Nucleus accumbens (tissue), 56 donors: ENCODE measurements at regions not wholly inside any gene's neighbourhood (a gene's known extent, or its start where the extent isn't known, plus 50 kb on each side); places are given as distances from the start of the nearest gene placed in this dataset.
"Not testable (repeated sequence)": the region's sequence is repeated elsewhere in the genome, so short reads cannot be mapped to it uniquely, and the experiment has no call there.

Experiments used
- DNase-seq, 56 donors: peaks; one replicate each; lab custom pipeline; 2025; lab: John Stamatoyannopoulos, UW

DNA sequence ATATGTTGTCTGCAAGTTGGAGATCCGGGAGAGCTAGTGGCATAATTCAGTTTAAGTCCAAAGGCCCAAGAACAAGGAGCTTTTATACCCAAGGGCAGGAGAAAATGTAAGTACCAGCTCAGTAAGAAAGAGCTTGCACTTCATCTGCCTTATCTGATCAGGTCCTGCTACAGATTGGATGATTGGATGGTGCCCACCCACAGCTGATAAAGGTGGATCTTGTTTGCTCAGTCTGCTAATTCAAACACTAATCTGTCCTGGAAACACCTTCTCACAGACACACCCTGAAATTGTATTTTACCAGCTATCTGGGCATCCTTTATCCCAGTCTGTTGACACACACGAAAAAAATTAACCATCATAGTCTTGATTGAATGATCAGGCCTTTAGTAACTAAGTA lies 230.7 kb upstream of the SLC16A7 start:
- no peak for DNase-seq

- DNase-seq = no peak
These were observed 238.0 kb upstream of the SLC16A7 start for GRCh38 chr12:59357811-59358210.

- not testable (repeated sequence) for DNase-seq
These were observed 249.6 kb upstream of the SLC16A7 start for GRCh38 chr12:59346248-59346647.

DNA sequence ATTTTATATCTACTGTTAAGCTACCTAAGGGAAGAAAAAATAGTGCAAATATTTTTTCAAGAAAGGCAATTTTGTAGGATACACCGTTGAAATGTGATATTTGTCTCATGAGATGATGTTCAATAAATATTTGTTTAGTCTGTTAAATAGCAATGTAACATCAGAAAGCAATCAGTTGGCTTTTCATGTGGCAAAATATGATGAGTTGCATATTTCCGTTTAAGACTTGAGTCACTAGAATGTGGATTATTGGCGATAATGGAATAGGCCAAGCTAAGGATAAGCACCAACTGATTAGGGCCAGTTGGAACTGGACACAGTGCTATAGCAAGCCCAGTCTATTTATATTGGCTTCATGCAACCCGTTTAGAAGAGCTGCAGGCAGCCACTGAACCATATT lies 250.4 kb upstream of the SLC16A7 start:
- no peak for DNase-seq

- DNase-seq = no peak
These were observed 251.6 kb upstream of the SLC16A7 start for GRCh38 chr12:59344224-59344623.

GRCh38 chr12:59329462-59329861 lies 266.4 kb upstream of the SLC16A7 start:
- DNase-seq = no peak

- not testable (repeated sequence) for DNase-seq
These were observed 267.3 kb upstream of the SLC16A7 start for GRCh38 chr12:59328395-59329075.

DNA sequence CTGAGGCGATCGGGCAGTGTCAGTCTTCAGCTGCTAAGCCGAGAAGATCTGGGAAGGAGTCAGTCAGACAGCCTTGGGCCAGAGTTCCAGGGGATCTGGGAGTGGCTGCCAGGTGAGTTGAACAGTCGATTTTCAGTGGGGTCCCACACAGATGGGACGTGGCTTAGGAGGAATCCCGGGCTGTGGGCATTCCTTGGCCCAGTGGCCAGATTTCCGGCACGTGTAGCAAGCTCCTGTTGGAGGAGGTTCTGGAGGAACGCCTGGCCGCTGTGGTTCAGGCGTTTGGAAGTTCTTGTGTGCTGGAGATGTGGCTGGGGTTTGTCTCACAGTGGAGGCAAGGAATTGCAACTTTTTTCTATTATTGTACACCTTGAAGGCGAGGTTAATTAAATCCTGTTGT lies 269.4 kb upstream of the SLC16A7 start:
- DNase-seq = not testable (repeated sequence)

GRCh38 chr12:59322473-59322872 lies 273.4 kb upstream of the SLC16A7 start:
- peak in 55 of 56 donors; percentile 0 to 90 (median 75) for DNase-seq

GRCh38 chr12:59321278-59321677 lies 274.6 kb upstream of the SLC16A7 start:
- no peak for DNase-seq

DNA sequence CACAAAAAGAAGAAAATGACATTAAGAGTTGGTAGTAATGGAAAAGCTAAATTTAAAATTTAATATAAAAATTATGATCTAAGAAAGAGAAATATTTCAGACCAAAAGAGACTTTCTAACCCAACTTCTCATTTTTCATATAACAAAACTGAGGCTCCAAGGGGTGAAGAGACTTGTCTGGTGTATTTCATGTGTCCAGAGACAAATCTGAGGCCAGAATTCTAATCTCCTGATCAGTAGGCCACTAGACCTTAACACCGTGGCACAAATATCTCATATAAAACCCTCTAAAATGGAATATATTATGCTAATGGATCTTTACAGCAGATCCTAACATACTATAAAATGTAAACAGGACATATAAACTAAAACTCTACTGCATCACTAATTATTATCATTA lies 275.7 kb upstream of the SLC16A7 start:
- no peak for DNase-seq

DNA sequence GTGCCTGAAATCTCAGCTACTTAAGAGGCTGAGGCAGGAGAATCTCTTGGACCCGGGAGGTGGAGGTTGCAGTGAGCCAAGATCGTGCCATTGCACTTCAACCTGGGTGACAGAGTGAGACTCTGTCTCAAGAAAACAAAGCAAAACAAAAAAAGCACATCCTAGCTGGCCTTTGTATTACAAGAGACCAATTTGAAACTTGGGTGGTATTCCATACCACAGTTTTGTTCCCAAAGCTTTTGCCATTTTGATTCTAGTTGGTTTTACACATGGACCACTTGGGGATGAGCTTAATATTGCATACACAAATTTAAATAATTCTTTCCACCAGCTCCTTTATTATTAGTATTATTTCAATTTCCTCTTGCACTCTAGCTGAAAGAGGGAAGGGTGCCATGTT lies 276.9 kb upstream of the SLC16A7 start:
- DNase-seq = no peak

GRCh38 chr12:59317598-59317997 lies 278.2 kb upstream of the SLC16A7 start:
- no peak for DNase-seq

GRCh38 chr12:59316938-59317337 lies 278.9 kb upstream of the SLC16A7 start:
- no peak for DNase-seq

- DNase-seq = not testable (repeated sequence)
These were observed 279.5 kb upstream of the SLC16A7 start for GRCh38 chr12:59316354-59316753.

- DNase-seq = no peak
These were observed 281.6 kb upstream of the SLC16A7 start for GRCh38 chr12:59314209-59314608.

DNA sequence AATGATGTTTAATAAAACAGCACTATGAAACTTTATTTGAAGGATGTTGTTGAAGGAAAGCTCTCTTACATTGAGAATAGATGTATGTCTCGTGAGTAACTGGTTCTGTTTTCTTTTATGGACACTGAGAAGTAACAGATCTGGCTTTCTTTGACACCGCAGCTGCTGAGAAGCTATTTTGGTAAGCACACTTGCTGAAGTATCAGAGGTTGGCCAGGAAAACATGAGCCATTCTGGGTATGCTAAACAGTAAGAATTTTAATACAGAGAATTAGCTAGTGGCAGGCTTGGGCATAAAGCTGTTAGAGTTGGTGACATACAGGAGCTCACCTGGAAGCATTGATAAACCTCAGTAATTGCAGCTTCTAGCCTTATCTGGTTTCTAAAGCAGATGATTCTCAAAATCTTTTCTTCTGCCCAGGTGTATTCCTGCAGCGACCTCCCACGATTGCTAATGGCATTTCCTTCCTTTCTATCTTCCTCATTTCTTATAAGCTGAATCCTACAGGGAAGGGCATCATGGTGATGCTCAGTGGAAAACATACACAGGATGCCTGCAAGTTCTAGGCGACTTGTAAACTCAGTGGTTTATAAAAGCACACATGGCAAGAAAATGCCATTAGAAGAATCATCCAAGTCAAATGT lies 291.6 kb upstream of the SLC16A7 start:
- no peak for DNase-seq

DNA sequence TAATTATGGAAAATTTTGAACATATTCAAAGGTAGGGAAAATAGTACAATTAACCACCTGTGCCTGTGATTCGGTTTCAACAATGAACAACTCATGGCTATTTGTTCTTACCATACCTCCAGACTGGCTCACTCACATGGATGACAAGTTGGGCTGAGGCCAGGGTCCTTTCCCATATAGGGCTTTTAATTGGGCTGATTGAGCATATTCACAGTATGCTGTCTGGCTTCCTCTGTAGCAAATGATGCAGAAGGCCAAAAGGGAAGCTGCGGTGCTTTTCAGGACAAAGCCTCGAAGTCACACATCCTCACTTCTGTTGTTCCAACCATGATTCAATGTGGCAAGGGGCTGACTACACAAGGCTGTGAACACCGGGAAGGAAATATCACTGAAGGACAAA lies 297.5 kb upstream of the SLC16A7 start:
- no peak for DNase-seq

DNA sequence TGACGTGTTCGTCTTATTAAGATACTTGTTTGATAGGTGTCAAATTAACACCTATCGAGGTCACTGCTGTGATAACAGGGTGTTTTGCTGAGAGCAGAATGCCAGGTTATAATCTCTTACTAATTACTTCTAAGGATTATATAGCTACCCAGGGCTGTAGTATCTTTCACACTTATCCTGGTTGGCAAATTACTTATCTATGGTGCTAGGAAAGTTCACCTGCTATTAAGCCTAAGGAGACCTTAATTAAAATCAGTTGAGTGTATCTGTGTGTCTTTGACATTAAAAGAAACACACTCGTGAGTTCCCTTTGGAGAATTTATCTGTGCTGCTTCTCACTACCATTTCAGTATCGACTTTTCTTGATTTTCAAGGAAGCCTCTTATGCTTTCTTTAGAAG lies 301.6 kb upstream of the SLC16A7 start:
- no peak for DNase-seq

GRCh38 chr12:59282999-59283398 lies 312.8 kb upstream of the SLC16A7 start:
- DNase-seq = no peak

GRCh38 chr12:59273561-59273960 lies 322.3 kb upstream of the SLC16A7 start:
- DNase-seq = not testable (repeated sequence)

GRCh38 chr12:59268295-59268809 lies 327.5 kb upstream of the SLC16A7 start:
- no peak for DNase-seq
